Mesodermal cell (in vitro differentiated cells): ENCODE measurements at regions not wholly inside any gene's neighbourhood (a gene's known extent, or its start where the extent isn't known, plus 50 kb on each side); places are given as distances from the start of the nearest gene placed in this dataset.

Experiments
- H3K27ac ChIP-seq: 2 replicates; pipeline ENCODE4 v1.7.0; 2013; ENCODE audit warnings: mild to moderate bottlenecking, low read depth, low read length, moderate library complexity; ENCODE audit not compliant: severe bottlenecking
- H3K36me3 ChIP-seq: 2 replicates; pipeline ENCODE4 v1.7.1; 2013; ENCODE audit warnings: mild to moderate bottlenecking, low read length, moderate library complexity; ENCODE audit not compliant: control insufficient read depth, insufficient read depth
- H3K4me1 ChIP-seq: one replicate; pipeline ENCODE4 v1.7.1; 2013; ENCODE audit warnings: mild to moderate bottlenecking, low read length; ENCODE audit not compliant: insufficient read depth, control insufficient read depth, poor library complexity, severe bottlenecking
- H3K4me3 ChIP-seq: 2 replicates; pipeline ENCODE4 v1.7.0; 2013; ENCODE audit warnings: low read length, control low read depth, mild to moderate bottlenecking; ENCODE audit not compliant: insufficient read depth, poor library complexity, severe bottlenecking; ENCODE audit errors: extremely low read depth
- H3K9me3 ChIP-seq: 2 replicates; pipeline ENCODE4 v1.7.1; 2013; ENCODE audit warnings: mild to moderate bottlenecking, low read length, moderate library complexity; ENCODE audit not compliant: control insufficient read depth
- WGBS, 2 experiments: methylation state at CpG; one replicate each; pipeline ENCODE4 v1.1.5; 2013; ENCODE audit warnings: missing lambda C conversion rate in 2 of 2; ENCODE audit not compliant: insufficient coverage in 2 of 2; 5-methylcytosine and 5-hydroxymethylcytosine counted together

DNA sequence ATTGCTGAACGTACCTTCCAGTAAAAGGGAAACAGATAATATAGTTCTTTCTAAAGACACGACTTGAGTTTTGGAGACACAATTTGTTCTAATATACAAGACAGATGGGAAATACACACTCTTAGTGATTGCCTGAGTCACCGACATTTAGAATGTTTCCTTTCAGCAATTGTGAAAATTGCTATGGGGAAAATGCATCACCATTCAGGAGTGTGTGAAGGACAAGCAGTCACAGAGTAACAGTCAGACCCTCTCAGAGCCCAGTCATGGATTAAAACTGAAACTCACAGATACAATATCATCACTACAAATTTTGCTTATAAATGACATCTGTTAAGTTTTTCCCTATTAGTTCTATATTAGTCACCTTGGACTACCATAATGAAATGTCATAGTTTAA, 286.1 kb downstream of the SPRY2 start:
- H3K4me1 ChIP-seq: peaks cover 6% of the 10 kb centered on the region
- WGBS, 2 experiments: 90% methylated on average over 2 of the region's 3 CpGs; no CpG with 5 or more reads in 1 of the 2 experiments
- H3K9me3 ChIP-seq: peaks cover 12% of the 10 kb centered on the region
- no peaks in the 10 kb centered on the region for H3K36me3 ChIP-seq
- H3K27ac ChIP-seq: no peak overlapping the region
- H3K4me3 ChIP-seq: no peak overlapping the region

DNA sequence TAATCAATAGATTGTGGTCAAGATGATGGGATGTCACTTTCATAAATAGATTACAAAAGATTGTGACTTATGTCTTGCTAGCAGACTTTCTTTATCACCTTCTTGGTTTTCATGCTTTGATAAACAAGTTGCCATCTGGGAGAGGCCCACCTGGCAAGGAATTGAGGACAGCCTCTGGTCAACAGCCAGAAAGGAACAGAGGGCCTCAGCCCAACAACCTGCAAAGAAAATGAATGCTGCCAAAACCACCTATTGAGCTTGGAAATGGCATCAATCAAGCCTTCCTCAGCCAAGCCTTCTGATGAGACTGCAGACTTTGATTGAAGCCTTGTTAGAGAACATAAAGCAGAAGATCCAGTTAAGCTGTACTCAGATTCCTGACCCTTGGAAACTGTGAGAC, 288.6 kb downstream of the SPRY2 start:
- Histone ChIP-seq H3K4me3 (no peak overlapping the region), H3K27ac (no peak overlapping the region), H3K36me3 (no peaks in the 10 kb centered on the region), H3K4me1 (peaks cover 26% of the 10 kb centered on the region), H3K9me3 (peaks cover 5% of the 10 kb centered on the region)

DNA sequence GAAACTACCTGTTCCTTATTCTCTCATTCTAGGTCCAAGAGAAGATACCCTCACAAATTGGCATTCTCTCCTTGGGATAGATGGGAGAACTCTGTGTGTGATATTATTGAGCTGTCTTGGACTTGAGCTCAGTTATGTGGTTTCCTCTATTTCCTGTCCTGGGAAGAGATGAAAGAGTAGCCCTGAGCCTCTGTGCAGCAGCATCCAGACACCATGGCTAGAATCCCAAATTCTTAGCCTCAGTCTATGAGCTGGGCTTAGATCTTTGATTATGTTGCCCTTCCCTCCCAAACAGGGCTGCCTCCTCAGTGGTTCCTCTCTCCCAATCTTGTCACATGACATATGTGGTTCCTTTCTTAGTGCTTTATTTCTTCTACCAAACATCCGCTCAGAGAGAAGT, 290.7 kb downstream of the SPRY2 start:
- Histone ChIP-seq H3K4me3 (no peak overlapping the region), H3K4me1 (peaks cover 34% of the 10 kb centered on the region), H3K36me3 (no peaks in the 10 kb centered on the region), H3K9me3 (peaks cover 5% of the 10 kb centered on the region), H3K27ac (no peak overlapping the region)
- WGBS, 2 experiments: no CpG with 5 or more reads among the region's 1 CpG

DNA sequence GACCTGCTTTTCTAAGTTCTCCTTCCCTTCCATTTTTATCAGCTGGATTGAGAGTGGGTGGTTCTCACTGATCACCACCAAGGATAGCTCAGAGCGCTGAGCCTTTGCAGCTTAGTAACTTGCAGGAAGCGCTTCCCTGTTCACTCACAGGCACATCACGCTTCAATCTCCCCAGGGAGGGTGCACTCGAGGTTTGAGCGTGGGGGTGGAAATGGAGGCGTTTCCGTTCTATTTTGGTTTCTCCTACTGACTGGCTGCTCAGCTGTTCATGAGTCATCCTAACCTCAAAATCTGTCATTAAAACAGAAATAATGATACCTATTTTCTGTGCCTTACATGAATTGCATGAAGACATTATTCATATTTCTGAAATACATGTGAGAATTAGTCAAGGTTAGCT, 292.1 kb downstream of the SPRY2 start:
- H3K27ac ChIP-seq: peak overlapping the region; percentile 11
- 0% methylated on average over 1 of the region's 7 CpGs; no CpG with 5 or more reads in 1 of the 2 experiments for WGBS, 2 experiments

DNA sequence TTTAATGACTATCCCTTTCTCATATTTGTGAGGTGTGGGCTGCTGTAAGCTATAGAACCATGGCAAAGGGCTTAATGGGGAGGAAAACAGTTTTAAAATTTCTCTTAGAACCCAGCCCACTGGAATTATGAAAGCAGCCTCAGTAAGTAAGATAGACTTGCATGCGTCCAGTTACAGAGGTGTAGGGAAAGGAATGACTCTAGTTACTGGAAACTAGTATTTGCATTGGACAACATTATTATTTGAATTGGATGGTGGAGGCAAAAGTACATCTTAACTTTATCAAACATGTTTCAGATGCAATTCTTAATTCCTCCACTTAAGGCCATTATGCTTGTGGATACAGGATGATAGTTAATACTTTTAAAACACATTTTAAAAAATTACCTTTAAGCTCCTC, 292.9 kb downstream of the SPRY2 start:
- WGBS, 2 experiments: no CpG with 5 or more reads among the region's 1 CpG
- Histone ChIP-seq H3K9me3 (peaks cover 7% of the 10 kb centered on the region), H3K36me3 (no peaks in the 10 kb centered on the region), H3K4me1 (peaks cover 34% of the 10 kb centered on the region), H3K27ac (no peak overlapping the region), H3K4me3 (no peak overlapping the region)

More for the DNA sequence above, 292.1 kb downstream of the SPRY2 start:
- Histone ChIP-seq H3K4me1 (peaks cover 34% of the 10 kb centered on the region), H3K9me3 (peaks cover 4% of the 10 kb centered on the region), H3K36me3 (no peaks in the 10 kb centered on the region), H3K4me3 (no peak overlapping the region)

DNA sequence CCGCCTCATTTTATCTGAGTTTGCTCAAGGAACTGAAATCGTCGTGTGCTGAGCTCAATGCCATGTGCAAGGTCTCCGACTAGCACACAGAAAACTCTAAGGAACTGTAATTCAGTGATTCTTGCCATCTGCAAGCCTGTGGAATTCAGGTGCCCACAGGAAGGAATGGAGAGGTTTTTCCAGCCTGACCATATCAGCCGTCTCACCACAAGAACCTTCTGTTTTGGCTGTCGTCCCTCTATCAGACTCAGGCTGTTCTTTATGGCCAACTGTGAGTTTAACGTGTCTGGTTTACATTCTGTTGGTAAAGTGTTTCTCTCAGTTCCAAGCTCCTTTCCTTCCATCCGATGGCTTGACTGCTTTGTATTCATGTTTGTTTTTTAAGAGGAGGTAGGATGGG, 293.5 kb downstream of the SPRY2 start:
- Histone ChIP-seq H3K9me3 (peaks cover 7% of the 10 kb centered on the region), H3K4me3 (no peak overlapping the region), H3K4me1 (peaks cover 34% of the 10 kb centered on the region), H3K27ac (peak overlapping the region; percentile 26), H3K36me3 (no peaks in the 10 kb centered on the region)
- 83 to 100% methylated on average over 2 to 6 of the region's 8 CpGs for WGBS, 2 experiments

DNA sequence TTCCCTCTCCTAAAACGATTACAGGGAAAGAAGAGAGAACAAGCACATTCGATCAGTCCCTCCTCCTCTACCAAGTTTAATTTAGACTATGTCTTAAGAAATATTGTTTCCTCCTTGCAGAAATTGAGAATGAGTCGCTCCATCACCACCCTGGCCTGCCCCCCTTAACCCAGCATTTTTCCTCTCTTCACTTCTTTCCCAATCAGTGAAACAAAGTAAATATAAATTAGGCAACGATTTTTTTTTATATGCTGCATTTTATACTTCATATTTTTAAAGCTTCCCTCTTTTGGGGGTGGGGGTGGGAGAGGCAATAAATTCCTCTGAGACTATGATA, 300.0 kb downstream of the SPRY2 start:
- peaks cover 46% of the 10 kb centered on the region for H3K4me1 ChIP-seq
- no peaks in the 10 kb centered on the region for H3K36me3 ChIP-seq
- peaks cover 7% of the 10 kb centered on the region for H3K9me3 ChIP-seq
- H3K27ac ChIP-seq: peak overlapping the region; percentile 54
- H3K4me3 ChIP-seq: no peak overlapping the region
- no CpG with 5 or more reads among the region's 4 CpGs for WGBS, 2 experiments

DNA sequence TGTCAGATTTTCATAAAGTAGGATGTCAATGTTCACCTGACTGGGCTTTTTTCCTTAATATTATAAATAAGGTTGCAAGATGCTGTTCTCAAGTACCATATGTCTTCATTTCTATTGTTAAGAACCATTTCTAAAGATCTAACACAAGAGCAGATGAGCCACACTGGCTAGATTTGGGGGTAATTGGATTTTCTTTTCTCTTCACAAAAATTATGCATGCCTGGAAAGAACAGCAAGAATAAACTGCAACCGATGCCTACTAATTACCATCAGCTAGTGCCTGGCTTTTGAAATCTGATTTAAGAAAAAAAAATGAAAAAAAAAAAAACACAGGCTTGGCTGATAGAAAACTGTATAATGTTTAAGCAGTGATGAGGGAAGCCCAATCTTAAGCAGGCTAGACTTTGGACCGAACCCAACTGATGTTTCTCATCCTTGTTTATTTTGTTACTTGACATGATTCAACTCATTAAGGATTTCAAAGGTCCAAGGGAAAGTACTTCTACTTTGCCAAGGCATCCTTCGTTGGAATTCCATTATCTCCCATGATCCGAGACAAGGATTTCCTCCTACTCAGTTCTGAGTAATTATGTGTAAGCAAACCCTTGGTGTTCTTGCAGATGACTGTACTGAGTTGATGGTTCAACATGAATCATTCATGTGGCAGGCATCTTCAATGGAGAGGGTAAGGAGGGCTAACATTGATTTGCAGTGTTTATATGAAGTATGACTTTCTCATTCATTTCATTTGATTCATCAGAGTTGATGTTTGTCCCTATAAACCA, 300.5 kb downstream of the SPRY2 start:
- Histone ChIP-seq H3K4me3 (no peak overlapping the region), H3K4me1 (peaks cover 46% of the 10 kb centered on the region), H3K36me3 (no peaks in the 10 kb centered on the region), H3K27ac (peak overlapping the region; percentile 54), H3K9me3 (peaks cover 7% of the 10 kb centered on the region)
- WGBS, 2 experiments: no CpG with 5 or more reads among the region's 4 CpGs

DNA sequence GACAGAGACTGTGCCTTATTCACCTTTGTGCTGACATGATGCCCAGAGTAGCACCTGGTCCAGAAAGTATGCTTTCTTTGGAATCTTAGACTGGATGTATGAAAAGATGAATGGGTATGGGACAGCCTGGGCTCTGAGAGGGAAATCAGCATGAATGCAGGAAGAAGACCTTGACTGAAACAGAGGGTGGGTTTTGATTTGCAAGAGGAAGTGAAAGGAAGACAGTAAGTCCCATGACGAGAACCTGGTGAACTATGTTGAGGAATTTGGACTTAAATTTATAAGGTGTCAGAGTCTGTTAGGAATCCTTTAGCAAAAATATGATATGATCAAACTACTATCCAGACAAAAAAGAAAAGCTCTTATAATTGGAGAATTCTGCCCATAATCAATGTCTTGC, 301.9 kb downstream of the SPRY2 start:
- Histone ChIP-seq H3K36me3 (no peaks in the 10 kb centered on the region), H3K27ac (no peak overlapping the region), H3K4me1 (peaks cover 46% of the 10 kb centered on the region), H3K9me3 (peaks cover 6% of the 10 kb centered on the region), H3K4me3 (no peak overlapping the region)
- 100% methylated on average over 1 of the region's 1 CpG; no CpG with 5 or more reads in 1 of the 2 experiments for WGBS, 2 experiments

DNA sequence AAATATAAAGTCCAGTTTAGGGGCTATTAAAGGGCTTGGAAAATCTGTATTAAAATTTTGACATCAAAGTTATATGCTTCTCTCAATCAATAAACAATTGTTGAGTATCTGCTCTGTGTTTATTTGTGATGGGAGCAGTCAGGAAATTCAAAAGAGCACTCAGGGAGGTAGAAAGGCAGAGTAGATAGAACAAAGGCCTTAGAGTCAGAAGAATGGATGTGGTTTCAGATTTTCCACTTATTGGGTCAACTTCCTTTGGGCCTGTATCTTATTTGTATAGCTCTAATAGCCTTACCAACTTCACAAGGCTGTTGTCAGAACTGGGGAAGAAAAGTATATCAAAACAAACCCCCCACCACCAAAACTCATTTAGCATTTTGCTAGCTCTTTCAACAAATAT, 302.6 kb downstream of the SPRY2 start:
- Histone ChIP-seq H3K4me1 (peaks cover 46% of the 10 kb centered on the region), H3K9me3 (no peaks in the 10 kb centered on the region), H3K27ac (peak overlapping the region; percentile 63), H3K36me3 (no peaks in the 10 kb centered on the region), H3K4me3 (no peak overlapping the region)

DNA sequence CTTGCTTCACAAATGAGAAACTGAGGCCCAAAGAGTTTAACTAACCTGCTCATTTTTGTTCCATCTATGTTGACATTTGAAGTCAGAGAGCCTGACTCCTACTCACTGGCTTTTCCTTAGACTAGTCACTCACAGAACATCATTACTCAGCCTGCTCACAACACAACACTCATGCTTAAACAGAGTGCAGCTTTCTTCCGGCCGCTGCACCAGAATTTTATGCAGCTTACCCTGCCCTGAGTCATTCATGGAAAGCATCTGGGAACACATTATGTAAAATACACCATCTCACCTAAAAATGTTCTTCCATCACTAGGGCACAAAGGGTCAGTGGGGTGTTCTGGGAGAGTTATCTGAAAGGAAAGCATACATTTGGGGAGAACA, 303.4 kb downstream of the SPRY2 start:
- Histone ChIP-seq H3K36me3 (no peaks in the 10 kb centered on the region), H3K27ac (peak overlapping the region; percentile 63), H3K9me3 (no peaks in the 10 kb centered on the region), H3K4me1 (peaks cover 46% of the 10 kb centered on the region), H3K4me3 (no peak overlapping the region)
- 83% methylated on average over 2 of the region's 2 CpGs; no CpG with 5 or more reads in 1 of the 2 experiments for WGBS, 2 experiments
